ENCODE measurements at regions not wholly inside any gene's neighbourhood (a gene's known extent, or its start where the extent isn't known, plus 50 kb on each side); places are given as distances from the start of the nearest gene placed in this dataset.

DNA sequence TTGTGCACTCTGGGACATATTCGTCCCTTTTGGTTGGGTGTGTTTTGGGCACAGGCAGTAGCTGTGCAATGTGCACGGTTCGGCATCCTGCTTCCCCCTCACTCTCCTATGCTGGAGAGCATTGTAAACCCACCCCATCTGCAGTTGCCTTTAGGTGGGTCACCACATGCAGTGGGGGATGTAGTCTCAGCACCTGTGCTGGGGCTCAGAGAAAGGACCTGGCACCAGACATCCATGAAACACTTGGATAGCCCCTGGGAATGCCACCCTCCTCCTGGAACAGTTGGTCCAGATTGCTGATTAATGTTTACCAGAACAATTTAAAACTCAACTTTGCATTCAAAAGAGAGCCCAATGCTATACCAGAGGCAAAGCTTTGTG lies 123.9 kb upstream of the MEF2A start:
- Mint-ChIP-seq H3K36me3 (no peaks in the 10 kb centered on the region), H3K9me3 (peaks cover 0 to 2% (median 0%) of the 10 kb centered on the region in 7 donors), H3K27ac (no peak overlapping the region), H3K4me3 (no peak overlapping the region), H3K27me3 (ENCODE audit: low read depth in 3 of 3) (peaks cover 2 to 31% (median 8%) of the 10 kb centered on the region in 3 donors), H3K4me1 (peaks cover 3% of the 10 kb centered on the region)
- no peaks in the 10 kb centered on the region for H3K4me1 ChIP-seq (ENCODE audit: control insufficient read depth in 1 of 2, insufficient read depth in 2 of 2, low read length in 2 of 2)
- DNase-seq: no peak
- H3K9me3 ChIP-seq (replicated peaks in 1 of 2; ENCODE audit: control insufficient read depth in 1 of 2, insufficient read depth in 1 of 2, low read length in 2 of 2): no peaks in the 10 kb centered on the region
- no peaks in the 10 kb centered on the region for H4K20me1 ChIP-seq (ENCODE audit: insufficient read depth, low read length)
- H3K4me3 ChIP-seq (replicated peaks in 1 of 3; ENCODE audit: low read depth in 2 of 3, low read length in 3 of 3): no peak overlapping the region
- no peaks in the 10 kb centered on the region for H3K27me3 ChIP-seq (ENCODE audit: control insufficient read depth in 2 of 2, insufficient read depth in 2 of 2, low read length in 2 of 2)
- TF ChIP-seq, protein P1, sequence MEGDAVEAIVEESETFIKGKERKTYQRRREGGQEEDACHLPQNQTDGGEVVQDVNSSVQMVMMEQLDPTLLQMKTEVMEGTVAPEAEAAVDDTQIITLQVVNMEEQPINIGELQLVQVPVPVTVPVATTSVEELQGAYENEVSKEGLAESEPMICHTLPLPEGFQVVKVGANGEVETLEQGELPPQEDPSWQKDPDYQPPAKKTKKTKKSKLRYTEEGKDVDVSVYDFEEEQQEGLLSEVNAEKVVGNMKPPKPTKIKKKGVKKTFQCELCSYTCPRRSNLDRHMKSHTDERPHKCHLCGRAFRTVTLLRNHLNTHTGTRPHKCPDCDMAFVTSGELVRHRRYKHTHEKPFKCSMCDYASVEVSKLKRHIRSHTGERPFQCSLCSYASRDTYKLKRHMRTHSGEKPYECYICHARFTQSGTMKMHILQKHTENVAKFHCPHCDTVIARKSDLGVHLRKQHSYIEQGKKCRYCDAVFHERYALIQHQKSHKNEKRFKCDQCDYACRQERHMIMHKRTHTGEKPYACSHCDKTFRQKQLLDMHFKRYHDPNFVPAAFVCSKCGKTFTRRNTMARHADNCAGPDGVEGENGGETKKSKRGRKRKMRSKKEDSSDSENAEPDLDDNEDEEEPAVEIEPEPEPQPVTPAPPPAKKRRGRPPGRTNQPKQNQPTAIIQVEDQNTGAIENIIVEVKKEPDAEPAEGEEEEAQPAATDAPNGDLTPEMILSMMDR (IDR thresholded peaks at IDR 0.05): no peak
- intact Hi-C loops (cut with micrococcal nuclease): no loop called here
- no peak overlapping the region for H2AFZ ChIP-seq (ENCODE audit: insufficient read depth, low read depth, low read length, poor library complexity, severe bottlenecking)
- no peak overlapping the region for H3K4me2 ChIP-seq (replicated peaks; ENCODE audit: extremely low read depth, low read length, poor library complexity, severe bottlenecking)
- peak overlapping the region; percentile 0 for H3K9ac ChIP-seq (ENCODE audit: insufficient read depth, low read length, poor library complexity, severe bottlenecking)
- H3K79me2 ChIP-seq (ENCODE audit: insufficient read depth, low read length): no peaks in the 10 kb centered on the region
- no CpG with 5 or more reads among the region's 3 CpGs for WGBS (ENCODE audit: insufficient coverage)
- no peaks in the 10 kb centered on the region for H3K36me3 ChIP-seq (replicated peaks in 1 of 2; ENCODE audit: control insufficient read depth in 1 of 2, insufficient read depth in 2 of 2, low read length in 2 of 2)
- H3K27ac ChIP-seq (ENCODE audit: low read depth in 1 of 2, low read length in 2 of 2): no peak overlapping the region

GRCh38 chr15:99442252-99442897 lies 123.4 kb upstream of the MEF2A start:
- Histone ChIP-seq H3K4me1 (ENCODE audit: control insufficient read depth in 1 of 2, insufficient read depth in 2 of 2, low read length in 2 of 2) (no peaks in the 10 kb centered on the region), H4K20me1 (ENCODE audit: insufficient read depth, low read length) (no peaks in the 10 kb centered on the region), H3K4me3 (replicated peaks in 1 of 3; ENCODE audit: low read depth in 2 of 3, low read length in 3 of 3) (no peak overlapping the region), H3K27ac (ENCODE audit: low read depth in 1 of 2, low read length in 2 of 2) (no peak overlapping the region), H3K79me2 (ENCODE audit: insufficient read depth, low read length) (no peaks in the 10 kb centered on the region), H3K36me3 (replicated peaks in 1 of 2; ENCODE audit: control insufficient read depth in 1 of 2, insufficient read depth in 2 of 2, low read length in 2 of 2) (no peaks in the 10 kb centered on the region), H3K27me3 (ENCODE audit: control insufficient read depth in 2 of 2, insufficient read depth in 2 of 2, low read length in 2 of 2) (no peaks in the 10 kb centered on the region), H3K9me3 (replicated peaks in 1 of 2; ENCODE audit: control insufficient read depth in 1 of 2, insufficient read depth in 1 of 2, low read length in 2 of 2) (no peaks in the 10 kb centered on the region), H3K4me2 (replicated peaks; ENCODE audit: extremely low read depth, low read length, poor library complexity, severe bottlenecking) (no peak overlapping the region), H2AFZ (ENCODE audit: insufficient read depth, low read depth, low read length, poor library complexity, severe bottlenecking) (no peak overlapping the region), H3K9ac (ENCODE audit: insufficient read depth, low read length, poor library complexity, severe bottlenecking) (peak overlapping the region; percentile 0)
- peaks cover 2 to 29% (median 8%) of the 10 kb centered on the region in 3 donors for H3K27me3 Mint-ChIP-seq (ENCODE audit: low read depth in 3 of 3)
- 87% methylated on average over 10 of the region's 14 CpGs for WGBS (ENCODE audit: insufficient coverage)
- H3K4me3 Mint-ChIP-seq: no peak overlapping the region
- TF ChIP-seq, protein P1 (IDR thresholded peaks at IDR 0.05): no peak
- peaks cover 3% of the 10 kb centered on the region for H3K4me1 Mint-ChIP-seq
- no peak for DNase-seq
- H3K36me3 Mint-ChIP-seq: no peaks in the 10 kb centered on the region
- peak overlapping the region in 1 of 7 donors; percentile 73 for H3K27ac Mint-ChIP-seq
- peaks cover 0 to 2% (median 0%) of the 10 kb centered on the region in 7 donors for H3K9me3 Mint-ChIP-seq
- intact Hi-C loops (cut with micrococcal nuclease): no loop called here
